NCI-H69 (cell line): ENCODE measurements at regions not wholly inside any gene's neighbourhood (a gene's known extent, or its start where the extent isn't known, plus 50 kb on each side); places are given as distances from the start of the nearest gene placed in this dataset.
"Not testable (repeated sequence)": the region's sequence is repeated elsewhere in the genome, so short reads cannot be mapped to it uniquely, and the experiment has no call there.

Experiments used
- DNase-seq: peaks from one replicate; lab custom pipeline; 2025; lab: John Stamatoyannopoulos, UW

DNA sequence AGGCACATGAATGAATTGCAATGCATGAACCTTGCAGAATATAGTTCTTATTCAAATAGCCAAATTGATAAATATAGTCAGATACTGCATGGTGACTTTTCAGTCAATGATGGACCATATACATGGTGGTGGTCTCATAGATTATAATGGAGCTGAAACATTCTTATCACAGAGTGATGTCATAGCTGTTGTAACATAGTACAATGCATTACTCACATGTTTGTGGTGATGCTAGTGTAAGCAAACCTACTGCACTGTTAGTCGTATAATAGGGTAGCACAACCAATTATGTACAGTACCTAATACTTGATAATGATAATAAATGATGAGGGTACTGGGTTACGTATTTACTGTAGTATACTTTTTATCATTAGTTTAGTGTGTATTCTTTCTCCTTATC, 280.3 kb downstream of the BCAT1 start:
- no peak for DNase-seq

DNA sequence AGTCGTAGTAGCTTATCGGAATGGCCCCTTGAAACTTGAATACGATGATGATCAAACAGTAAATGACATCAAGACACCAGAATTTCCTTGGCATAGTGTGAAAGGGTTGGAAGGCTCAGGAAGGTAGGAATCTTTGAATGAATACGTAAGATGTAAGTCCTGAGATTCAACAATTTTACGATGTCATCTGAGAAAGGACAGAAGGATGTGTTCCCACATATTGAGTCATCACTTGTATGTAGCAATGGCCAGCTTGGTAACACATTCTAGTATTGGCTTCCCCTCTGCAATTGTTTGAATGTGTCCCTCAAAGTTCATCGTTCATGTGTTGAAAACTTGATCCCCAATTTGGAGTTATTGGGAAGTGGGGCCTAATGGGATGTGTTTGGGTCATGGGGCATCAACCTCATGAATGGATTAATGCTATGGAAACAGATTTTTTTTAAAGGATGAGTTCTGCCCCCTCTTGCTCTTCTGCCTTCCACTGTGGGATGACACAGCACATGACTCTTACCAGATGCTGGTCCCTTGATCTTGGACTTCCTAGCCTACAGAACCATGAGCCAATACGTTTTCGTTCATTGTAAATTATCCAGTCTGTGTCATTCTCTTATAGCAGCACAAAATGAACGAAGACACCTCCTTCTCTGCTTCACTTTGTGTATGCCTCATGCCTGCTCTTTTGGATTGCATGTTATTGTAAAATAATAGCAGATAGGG, 284.6 kb downstream of the BCAT1 start:
- DNase-seq: no peak

DNA sequence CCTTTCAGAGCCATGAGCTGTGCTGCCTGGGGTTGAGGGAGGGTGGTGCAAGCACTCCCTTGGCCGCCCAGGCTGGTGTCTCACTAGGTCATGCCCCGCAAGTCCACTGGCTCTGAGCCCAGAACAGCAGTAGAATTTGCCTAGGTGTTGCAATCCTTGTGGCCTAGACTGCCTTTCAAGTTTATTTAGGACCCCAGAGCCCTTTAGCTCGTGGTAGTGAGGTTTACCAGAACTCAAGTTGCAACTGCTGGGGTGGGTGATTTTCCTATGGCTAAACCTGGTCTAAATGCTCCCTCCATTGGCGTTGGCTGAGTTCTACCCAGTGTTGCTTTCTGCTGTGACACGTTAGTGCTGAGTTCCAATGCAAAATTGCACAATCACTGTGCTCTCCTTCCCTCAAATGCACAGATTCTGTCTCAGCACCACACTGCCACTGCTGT, 287.2 kb downstream of the BCAT1 start:
- no peak for DNase-seq

DNA sequence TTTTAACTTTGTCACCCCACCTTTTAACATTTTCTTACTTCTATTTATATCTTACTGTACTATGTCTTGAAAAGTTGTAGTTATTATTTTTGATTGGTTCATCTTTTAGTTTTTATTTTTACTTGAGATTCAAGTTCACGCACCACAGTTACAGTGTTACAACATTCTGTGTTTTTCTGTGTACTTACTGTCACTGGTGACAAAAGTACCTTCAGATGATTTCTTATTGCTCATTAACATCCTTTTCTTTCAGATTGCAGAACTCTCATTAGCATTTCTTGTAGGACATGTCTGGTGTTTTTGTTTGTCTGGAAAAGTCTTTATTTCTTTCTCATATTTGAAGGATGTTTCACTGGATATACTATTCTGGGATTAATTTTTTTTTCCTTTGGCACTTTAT, 289.9 kb downstream of the BCAT1 start:
- no peak for DNase-seq

DNA sequence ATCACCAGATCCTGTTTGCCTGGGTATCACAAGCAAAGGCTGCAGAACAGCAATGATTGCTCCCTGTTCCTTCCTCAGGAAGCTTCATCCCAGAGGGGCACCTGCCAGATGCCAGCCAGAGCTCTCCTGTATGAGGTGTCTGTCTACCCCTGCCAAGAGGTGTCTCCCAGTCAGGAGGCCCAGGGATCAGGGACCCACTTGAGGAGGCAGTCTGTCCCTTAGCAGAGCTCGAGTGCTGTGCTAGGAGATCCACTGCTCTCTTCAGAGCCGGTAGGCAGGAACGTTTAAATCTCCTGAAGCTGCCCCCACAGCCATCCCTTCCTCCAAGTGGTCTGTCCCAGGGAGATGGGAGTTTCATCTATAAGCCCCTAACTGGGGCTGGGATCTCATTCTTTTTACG, 294.6 kb downstream of the BCAT1 start:
- DNase-seq: not testable (repeated sequence)

DNA sequence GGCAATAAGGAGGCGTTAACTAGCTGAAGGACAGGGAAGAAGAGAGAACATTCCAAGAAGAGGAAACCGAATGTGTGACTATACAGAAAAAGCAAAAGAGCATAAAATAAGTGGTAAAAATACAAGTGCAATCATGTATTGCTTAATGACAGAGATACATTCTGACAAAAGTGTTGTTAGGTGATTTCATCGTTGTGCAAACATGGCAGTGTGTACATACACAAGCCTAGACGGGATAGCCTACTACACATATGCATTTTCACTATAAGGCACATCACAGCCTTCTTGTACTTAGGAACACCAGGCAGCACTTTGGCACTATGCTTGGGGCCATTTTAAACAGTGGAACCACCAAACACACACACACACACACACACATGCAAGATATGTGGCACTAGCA, 299.3 kb downstream of the BCAT1 start:
- DNase-seq: peak; percentile 53

DNA sequence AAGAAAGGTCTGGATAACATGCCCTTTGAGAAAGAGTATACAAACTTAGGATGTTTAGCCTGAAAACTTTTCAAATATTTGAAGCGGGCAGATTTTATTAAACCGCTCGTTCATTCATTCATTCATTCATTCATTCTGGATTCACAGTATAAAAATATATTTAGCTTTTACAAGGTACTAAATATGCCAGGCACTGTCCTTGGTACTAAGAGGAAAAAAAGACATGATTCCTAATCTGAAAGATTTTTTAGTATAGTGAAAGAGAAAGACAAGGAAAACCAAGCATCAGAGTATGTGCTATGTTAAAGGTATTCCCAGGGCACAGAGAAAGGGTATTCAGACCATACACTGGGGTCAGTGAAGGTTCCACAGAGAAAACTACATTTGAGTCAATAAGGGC, 299.7 kb downstream of the BCAT1 start:
- DNase-seq: no peak

DNA sequence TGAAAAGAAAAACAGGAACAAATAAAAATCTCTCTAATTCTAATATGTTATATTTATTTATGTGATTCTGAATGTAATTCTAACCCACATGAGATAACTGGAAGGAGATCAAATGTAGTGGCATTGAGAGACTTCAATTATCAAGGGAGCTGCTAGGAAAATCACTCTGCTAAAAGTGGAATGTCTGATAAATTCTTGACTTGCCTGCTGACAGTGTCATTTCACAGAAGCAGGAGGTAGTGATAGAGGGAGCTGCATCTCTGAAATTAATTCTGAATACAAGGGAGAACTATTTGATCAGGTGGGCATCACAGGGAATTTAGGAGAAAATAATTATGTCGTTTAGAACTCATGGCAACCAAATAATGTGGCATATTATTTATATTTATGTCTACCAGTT, 303.6 kb downstream of the BCAT1 start:
- no peak for DNase-seq

DNA sequence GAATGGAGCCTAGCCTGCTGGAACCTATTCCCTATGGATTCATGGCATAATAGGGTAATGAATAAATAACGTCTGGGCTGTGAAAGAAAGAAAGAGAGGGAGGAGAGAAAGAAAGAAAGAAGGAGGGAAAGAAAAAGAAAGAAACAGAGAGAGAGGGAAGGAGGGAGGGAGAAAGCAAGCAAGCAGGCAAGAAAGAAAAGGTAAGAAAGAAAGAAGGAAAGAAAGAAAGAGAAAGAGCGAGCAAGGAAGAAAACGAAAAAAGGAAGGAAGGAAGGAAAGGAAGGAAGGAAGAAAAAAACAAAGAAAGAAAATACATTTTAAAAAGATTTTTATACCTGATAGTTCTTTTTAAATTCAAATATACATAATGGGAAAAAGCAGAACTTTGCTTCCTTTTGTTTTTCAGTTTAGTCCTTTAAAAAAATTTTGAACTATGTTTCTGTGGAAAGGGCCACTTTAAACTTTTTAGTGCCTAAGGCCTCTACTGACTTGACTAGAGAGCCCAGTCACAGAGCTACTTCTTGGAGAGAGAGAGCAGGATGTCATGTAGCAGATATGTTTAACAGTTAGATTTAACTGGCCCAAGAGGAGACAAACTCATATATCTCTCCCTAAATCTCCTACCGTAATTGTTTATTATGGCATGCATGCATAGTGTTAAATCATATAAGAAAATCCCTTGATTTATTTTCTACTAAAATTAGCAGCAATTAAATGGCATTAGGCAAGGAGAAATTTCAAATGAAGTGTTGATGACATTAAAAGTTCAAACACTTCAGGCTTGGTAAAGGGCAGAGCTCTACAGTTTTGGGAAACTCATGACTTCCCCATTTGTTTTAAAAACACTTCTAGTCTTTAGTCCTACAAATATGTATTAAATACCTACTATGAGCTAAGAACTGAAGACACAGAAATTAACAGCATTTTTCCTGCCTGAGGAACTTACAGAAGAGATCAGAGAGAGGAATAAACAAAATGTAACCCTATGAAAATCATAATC, 305.5 kb downstream of the BCAT1 start:
- DNase-seq: no peak

DNA sequence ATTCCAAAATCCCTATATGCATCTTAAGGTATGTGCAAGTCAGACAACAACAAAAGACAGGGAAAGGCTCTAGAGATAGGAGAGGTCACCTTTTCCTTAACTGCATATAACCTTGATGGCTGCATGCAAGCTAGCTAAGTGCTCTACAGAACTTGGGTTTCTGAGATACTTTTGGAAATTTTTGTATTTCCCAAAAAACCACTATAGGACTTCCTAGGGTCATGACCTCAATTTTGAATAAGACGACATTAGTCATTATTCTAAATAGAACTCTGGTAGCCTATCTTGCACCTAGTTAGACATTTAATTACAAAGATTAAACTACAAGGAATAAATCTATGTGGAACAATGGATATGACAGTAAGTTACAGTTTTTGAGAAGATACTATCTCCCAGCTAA, 309.3 kb downstream of the BCAT1 start:
- DNase-seq: no peak

DNA sequence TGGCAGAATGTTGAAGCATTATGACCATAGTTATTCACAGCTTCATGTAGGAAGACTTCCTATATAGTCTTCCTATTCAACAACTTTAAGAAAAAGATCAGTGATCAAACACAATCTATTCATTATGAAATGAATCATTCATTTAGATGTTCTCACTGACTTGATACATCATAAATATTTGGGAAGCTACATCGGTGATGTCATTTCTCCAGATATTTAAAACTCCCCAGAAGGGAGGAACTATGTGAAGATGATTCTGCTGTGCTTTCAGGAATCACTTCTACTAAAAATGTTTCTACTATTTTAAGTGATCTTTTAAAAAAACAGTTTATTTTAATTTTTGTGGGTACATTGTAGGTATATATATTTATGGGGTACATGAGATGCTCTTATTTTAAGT, 316.4 kb downstream of the BCAT1 start:
- DNase-seq: no peak

DNA sequence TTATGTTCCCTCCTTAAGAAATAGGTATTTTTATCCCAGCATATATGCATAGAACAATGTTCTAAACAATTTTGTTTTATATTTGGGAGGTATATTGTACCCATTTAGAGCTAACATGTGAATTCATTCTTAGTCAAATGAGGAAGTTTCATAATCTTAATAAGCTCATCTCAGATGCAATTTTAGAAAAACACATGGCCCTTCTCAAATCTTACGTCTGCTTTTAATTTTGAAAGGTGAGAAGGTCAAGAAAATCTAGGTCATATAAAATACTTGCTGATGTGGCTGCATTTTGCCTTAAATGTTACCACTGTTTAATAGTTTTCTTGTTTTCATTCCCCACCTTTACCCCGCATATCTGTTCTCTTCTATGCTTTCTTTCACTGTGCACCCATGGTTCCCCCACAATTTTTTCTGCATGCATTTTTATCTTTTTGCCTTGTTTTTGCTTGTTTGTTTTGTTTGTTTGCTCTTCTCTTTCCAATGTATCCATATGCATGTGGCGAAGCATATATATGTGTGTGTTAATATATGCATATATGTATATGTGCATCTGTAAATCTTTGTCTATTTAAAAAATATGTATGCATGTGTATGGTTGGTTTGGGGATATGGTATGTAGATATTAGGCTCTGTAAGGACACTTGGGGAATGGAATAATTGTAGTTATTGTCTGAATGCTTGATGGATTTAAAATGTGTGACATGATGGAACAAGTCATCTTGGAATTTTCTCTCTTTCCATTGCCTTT, 317.1 kb downstream of the BCAT1 start:
- no peak for DNase-seq

DNA sequence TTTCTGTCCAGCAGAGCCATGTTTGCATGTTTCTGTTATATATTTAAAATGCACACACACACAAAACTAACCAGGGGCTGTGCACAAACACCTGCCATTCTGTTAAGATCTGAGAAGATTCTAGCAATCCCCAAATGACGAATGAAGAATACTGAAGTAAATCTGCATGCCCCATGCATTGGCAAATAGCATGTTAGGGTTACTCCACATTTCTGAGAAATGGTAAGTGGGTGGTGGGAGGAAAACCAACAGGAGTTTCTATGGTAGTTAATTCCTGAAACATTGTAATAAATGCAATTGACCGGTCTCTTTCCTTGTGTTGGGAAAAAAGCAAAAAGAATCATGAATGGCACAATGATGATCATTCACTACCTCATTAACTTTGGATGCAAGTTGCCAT, 318.0 kb downstream of the BCAT1 start:
- no peak for DNase-seq

DNA sequence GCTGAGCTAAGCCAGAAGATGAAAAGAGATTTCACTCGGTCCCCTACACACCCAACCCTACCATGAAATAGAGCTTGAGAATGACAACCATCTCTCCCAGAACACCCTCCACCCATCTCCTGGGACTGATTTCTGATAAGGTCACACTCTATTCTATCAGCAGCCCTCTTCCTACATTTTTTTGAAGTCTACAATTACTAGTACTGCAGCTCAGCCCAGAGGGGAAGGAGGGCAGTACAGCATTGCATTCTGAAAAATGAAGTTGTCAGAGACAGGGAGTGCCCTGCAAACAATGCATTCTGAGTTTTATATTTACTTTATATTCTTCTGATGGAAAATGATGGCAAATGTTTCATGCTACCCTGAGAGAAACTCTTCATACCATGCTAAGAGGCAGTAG, 318.5 kb downstream of the BCAT1 start:
- DNase-seq: no peak

DNA sequence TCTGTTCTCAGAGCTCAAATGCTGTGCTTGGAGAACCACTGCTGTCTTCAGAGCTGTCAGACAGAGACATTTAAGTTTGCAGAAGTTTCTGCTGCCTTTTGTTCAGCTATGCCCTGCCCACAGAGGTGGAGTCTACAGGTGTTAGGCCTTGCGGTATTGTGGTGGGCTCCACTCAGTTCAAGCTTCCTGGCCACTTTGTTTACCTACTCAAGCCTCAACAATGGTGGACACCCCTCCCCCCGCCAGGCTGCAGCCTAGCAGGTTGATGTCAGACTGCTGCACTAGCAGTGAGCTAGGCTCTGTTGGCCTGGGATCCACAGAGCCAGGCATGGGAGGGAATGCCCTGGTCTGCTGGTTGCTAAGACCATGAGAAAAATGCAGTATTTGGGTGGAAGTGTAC, 323.8 kb downstream of the BCAT1 start:
- no peak for DNase-seq

DNA sequence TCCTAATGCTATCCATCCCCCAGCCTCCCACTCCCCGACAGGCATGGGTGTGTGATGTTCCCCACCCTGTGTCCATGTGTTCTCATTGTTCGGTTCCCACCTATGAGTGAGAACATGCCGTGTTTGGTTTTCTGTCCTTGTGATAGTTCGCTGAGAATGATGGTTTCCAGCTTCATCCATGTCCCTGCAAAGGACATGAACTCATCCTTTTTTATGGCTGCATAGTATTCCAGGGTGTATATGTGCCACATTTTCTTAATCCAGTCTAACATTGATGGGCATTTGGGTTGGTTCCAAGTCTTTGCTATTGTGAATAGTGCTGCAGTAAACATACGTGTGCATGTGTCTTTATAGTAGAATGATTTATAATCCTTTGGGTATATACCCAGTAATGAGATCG, 328.9 kb downstream of the BCAT1 start:
- DNase-seq: not testable (repeated sequence)

DNA sequence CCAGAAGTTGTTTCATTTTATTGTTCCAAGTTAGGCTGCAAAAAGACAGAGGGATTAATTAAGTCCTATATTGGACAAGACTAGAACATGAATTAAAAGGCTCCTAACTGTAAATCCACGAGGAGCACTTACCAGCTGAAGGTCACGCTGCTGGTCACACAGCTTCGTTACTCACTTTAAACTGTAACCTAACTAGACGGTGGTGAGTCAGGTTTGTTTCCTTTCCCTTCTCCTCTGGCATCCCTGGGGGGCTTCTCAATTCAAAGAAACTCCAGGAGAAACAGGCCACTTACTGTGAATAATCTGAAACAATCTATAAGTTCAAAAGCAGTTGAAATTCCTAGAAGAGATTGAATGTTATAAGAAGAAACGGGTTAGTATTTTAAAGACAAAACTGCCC, 331.4 kb downstream of the BCAT1 start:
- DNase-seq: peak; percentile 11

DNA sequence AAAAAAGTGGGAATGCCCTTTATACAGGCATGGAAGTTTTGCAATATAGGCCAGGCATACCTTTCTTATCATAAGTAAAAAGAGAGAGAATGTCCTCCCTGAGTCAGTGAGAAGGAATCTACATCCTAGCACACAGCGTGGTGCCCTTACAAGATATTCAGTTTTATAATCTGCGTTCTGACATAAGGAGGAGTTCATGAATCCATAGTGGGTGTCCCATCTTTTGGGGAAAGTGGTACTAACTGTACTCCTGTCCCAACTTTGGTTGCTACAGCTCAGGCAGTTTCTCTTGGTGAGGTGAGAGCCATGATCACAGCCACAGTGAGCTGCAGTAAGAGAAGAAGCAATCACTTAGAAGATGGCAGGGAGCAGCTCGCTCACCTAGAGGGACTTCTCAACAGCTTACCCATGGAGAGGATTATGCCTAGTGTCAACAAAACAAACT, 332.9 kb downstream of the BCAT1 start:
- DNase-seq: no peak

DNA sequence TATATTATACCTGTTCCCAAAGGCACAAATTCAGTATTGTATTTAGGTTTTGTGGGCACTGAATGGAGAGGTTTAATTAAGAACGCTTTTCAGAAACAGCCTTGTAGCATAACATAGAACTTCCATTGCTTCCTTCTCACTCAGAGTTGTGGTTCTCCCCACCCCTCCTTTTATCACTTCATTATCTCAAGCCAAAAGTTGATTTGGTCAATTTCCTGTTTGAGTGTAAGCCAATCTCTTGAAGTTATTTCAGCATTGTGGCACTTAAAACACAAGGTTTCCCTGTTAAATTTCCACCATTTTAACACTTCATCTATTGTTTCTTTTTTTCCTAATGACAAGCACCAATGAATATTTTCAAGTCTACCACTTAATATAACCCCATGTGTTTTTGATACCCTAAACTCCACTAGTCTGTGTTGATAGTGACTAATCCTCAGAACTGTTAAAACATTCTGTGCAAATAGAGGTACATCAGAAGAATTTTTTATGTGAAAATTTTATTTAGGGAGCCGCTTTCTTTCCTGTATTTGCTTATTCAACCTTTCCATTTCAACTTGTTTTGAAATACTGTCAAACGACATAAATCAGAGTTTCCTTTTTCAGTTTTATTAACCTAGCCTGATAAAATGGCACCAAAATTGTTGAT, 340.1 kb downstream of the BCAT1 start:
- DNase-seq: no peak

DNA sequence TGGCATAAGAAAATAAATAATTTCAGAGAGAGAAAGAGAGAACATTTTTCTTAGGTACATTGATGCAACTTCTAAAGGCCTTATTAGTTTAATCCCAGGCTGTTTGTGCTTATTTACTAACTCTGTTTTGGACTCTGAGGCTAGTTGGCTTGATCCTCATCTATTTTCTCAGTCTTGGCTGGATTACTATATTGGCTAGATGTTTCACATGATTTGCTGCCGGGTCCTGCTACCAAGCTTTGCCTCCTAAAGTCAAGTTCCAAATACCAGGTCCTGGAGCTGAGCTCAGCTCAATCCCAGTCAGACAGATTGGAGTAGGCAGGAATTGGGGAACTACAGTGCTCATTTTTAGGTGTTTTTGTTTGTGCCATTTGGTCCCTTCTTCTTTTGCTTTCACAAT, 340.8 kb downstream of the BCAT1 start:
- no peak for DNase-seq

DNA sequence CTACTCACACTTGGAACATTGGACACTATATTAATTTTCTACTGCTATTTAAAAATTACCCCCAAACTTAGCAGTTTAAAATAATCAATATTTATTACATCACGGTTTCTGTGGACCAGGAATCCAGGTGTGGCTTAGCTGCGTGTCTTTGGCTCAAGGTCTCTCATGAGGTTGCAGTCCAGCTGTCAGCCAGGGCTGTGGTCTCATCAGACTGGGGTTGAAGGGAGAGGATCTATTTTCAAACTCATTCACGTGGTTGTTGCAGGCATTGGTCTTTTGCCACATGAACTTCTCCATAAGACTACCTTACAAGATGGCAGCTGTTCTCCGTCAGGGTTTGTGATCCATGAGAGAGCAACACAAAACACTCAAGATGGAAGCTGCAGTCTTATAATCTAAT, 343.0 kb downstream of the BCAT1 start:
- DNase-seq: no peak

DNA sequence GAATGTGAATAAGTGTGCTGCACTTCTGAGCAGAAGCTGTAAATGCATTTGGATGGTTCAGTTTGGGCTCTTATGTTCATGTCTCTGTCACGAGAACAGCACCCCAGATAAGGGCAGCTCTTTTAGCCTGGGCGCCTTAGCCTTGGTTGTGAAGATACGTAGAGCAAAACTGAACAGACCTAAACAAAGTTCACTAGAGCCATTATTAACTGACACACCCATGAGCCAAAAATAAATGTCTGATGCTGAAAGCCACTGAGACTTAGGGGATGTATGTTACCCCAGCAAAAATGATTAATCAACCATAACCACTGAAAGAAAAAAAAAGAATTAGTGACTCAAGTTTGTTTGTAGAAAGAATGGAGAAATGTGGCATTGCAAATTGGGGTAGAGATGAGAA, 343.4 kb downstream of the BCAT1 start:
- DNase-seq: no peak
